D721Med (cell line): ENCODE measurements at regions not wholly inside any gene's neighbourhood (a gene's known extent, or its start where the extent isn't known, plus 50 kb on each side); places are given as distances from the start of the nearest gene placed in this dataset.
"Not testable (repeated sequence)": the region's sequence is repeated elsewhere in the genome, so short reads cannot be mapped to it uniquely, and the experiment has no call there.

ENCODE experiments used
- DNase-seq: peaks from one replicate; pipeline ENCODE4 v3.0.0; 2011; ENCODE audit warnings: low spot score; ENCODE audit not compliant: insufficient read length
- FAIRE-seq: peaks from 2 replicates; lab custom pipeline; 2011; peaks lifted over from hg19 to GRCh38; lab: Jason Lieb, UNC
- TF ChIP-seq, protein P1 (sequence below): IDR thresholded peaks from 2 replicates; pipeline ENCODE4 v1.5.1; 2012; ENCODE audit warnings: mild to moderate bottlenecking, control low read depth; ENCODE audit not compliant: insufficient read depth; ENCODE audit errors: missing control alignments

DNA sequence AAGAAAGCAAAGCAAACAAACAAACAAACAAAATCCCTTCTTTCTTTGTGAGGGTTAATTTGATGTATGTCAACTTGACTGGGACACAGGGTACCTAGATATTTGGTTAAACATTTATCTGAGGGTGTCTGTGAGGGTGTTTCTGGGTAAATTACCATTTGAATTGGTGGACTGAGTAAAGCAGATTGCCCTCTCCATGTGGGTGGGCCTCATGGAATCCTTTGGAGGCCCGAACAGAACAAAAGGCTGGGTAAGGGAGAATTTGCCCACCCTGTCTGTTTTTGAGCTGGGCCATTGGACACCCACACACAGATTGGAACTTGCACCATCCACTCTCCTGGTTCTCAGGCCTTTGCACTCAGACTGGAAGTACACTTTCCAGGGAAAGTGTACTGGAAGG is 628.8 kb upstream of the CITED2 start:
- FAIRE-seq (no peak), DNase-seq (no peak)
- TF ChIP-seq, protein P1, sequence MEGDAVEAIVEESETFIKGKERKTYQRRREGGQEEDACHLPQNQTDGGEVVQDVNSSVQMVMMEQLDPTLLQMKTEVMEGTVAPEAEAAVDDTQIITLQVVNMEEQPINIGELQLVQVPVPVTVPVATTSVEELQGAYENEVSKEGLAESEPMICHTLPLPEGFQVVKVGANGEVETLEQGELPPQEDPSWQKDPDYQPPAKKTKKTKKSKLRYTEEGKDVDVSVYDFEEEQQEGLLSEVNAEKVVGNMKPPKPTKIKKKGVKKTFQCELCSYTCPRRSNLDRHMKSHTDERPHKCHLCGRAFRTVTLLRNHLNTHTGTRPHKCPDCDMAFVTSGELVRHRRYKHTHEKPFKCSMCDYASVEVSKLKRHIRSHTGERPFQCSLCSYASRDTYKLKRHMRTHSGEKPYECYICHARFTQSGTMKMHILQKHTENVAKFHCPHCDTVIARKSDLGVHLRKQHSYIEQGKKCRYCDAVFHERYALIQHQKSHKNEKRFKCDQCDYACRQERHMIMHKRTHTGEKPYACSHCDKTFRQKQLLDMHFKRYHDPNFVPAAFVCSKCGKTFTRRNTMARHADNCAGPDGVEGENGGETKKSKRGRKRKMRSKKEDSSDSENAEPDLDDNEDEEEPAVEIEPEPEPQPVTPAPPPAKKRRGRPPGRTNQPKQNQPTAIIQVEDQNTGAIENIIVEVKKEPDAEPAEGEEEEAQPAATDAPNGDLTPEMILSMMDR, result no peak

DNA sequence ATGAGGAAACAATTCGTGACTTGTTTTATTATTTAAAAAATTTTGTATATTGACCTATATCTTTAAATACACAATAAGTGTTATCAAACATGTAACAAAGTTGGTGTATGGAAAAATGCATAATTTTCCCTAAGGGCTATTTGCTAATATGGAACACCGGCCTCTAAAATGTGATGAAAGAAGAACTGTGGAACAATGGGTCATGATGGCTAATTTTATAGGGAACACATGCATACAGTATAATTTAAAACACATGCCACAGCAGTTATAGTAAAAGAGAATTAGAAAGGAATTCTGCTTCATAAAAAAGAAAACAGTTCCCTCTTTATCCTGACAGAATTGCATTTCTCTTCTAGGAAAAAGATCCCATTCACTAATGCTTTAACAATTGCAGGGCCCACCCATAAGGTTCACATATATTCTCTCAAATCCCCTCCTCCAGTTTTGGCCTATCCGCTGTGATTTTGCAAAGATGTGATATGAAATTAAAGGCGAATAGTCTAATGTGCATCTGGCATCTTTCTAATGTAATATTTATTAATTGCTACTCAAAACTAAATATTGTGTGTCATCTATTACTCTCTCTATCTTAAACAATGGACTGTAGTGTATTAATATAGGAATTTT is 628.1 kb upstream of the CITED2 start:
- DNase-seq, result no peak
- TF ChIP-seq, protein P1, result no peak
- no peak for FAIRE-seq

DNA sequence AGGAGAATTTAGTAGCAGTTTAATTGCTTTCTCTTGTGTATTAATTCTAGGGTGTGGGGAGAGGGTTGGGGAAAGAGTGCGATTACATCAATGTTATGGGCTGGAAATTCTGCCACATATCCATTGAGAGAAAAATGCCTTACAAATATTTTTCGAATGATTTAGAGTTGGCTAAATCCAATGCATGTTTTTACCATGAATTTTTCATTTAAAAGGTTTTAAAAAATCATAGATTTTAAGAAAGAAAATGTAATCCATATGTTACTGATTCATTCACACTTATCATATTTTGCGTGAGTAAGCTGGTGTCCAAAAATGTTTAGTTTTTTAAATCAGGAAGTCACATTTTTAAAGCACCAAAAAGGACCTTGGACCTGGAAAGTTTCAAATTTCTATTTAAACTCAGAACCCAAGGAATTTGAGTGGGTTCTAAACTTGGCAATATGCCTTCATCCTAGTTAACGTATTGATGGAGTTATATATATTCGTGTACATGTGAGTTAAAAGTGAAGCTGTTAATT is 627.4 kb upstream of the CITED2 start:
- FAIRE-seq (no peak), DNase-seq (no peak)
- TF ChIP-seq, protein P1, result no peak

DNA sequence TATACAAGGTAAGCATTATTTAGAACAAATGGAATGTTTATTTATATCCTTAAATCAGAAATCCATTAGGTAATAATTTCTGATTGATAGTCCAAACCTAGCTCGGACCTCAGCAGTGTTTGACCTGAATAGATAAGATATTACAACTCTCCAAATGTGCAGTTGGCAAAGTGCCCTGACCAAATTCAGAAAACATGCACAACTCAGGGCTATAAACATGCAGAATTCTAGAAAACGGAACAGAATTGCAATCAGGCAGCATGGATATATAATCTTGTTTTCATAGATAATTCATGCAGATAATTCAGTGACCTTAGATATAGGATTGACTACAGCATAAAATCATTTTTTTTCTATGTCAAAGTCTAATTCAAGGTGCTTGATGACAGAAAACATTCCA is 626.6 kb upstream of the CITED2 start:
- no peak for FAIRE-seq
- no peak for DNase-seq
- TF ChIP-seq, protein P1, result no peak

DNA sequence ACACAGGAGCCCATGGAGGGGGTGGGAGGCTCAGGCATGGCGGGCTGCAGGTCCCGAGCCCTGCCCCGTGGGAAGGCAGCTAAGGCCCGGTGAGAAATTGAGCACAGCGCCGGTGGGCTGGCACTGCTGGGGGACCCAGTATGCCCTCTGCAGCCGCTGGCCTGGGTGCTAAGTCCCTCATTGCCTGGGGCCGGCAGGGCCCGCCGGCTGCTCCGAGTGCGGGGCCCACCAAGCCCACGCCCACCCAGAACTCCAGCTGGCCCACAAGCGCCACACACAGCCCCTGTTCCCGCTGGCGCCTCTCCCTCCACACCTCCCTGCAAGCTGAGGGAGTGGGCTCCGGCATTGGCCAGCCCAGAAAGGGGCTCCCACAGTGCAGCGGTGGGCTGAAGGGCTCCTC is 625.2 kb upstream of the CITED2 start:
- not testable (repeated sequence) for DNase-seq, FAIRE-seq

DNA sequence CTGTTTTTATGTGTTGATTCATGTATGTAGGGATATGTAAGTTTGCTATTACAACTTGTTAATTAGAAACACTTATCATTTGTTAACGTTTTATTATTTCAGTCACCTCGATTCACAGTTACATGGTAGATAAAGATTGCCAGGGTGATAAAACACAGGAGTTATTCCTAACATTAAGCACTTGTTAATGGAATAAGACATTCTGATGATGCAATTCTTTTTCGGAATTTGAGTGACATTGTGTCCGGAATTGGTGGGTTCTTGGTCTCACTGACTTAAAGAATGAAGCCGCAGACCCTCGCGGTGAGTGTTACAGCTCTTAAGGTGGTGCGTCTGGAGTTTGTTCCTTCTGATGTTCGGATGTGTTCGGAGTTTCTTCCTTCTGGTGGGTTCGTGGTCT is 624.0 kb upstream of the CITED2 start:
- DNase-seq, FAIRE-seq: not testable (repeated sequence)

DNA sequence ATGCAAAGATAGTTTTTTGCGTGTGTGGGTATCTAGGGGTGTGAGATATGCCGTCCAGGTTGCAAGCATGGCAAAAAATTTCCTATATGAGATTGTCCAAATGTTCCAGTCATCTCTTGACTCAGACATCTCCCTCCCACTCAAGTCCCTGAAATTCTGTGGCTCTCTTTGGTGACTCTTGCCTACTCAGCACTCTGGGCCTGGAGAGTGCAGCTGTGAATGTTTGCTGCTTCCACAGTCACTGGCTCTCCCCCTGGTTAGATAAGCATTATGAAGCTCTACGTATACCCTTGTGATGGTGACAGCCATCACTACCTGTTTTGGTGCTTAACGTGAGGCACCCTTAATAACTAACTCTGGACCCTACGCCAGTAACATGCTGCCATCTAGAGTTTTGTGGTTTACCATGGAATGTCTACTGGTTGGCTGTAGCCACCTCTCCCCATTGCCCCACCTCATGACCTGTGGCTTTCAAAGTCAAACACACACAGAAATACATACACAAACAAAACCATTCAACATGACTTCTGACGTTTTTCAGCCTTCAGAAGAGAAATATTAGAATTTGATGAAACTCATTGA is 621.9 kb upstream of the CITED2 start:
- DNase-seq, result no peak
- TF ChIP-seq, protein P1, result peak; percentile 24
- no peak for FAIRE-seq

DNA sequence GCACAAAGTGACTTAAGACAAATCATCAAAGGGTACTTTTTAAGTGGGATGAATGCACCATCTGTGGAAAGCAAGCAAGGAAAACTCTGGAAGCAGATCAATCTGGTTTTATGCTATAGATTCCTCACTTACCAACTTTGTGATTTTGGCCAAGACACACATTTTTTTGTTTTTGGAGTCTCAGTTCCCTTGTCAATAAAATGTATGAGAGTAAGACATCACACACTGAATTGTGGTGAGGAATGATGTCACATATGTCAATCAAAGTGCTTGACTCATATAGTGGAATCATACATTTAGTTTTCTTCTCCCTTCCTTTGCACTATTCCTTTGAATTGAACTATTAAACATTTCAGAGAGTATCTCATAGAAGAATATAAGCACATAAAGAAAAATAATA is 620.5 kb upstream of the CITED2 start:
- TF ChIP-seq, protein P1, result no peak
- FAIRE-seq (no peak), DNase-seq (no peak)
